Spinal cord (tissue), 9 donors: ENCODE measurements at regions not wholly inside any gene's neighbourhood (a gene's known extent, or its start where the extent isn't known, plus 50 kb on each side); places are given as distances from the start of the nearest gene placed in this dataset.

Experiments used
- DNase-seq, 6 donors: peaks; one replicate each; pipeline versions ENCODE4 v3.0.0 to v3.0.0-alpha.2; 2013 to 2015; ENCODE audit warnings: low spot score in 6 of 6, low read depth in 4 of 6
- H3K27ac ChIP-seq: one replicate; pipeline ENCODE4 v1.5.1; 2013; ENCODE audit warnings: low read depth, low read length, control low read depth
- H3K27me3 ChIP-seq: one replicate; pipeline ENCODE4 v1.6.1; 2013; ENCODE audit warnings: low read length; ENCODE audit not compliant: control insufficient read depth, insufficient read depth
- H3K36me3 ChIP-seq: one replicate; pipeline ENCODE4 v1.6.1; 2013; ENCODE audit warnings: low read length; ENCODE audit not compliant: control insufficient read depth, insufficient read depth
- H3K4me1 ChIP-seq: one replicate; pipeline ENCODE4 v1.6.1; 2013; ENCODE audit warnings: low read length; ENCODE audit not compliant: control insufficient read depth, insufficient read depth
- H3K4me3 ChIP-seq: one replicate; pipeline ENCODE4 v1.5.1; 2013; ENCODE audit warnings: low read depth, low read length, control low read depth
- H3K9me3 ChIP-seq: one replicate; pipeline ENCODE4 v1.6.1; 2013; ENCODE audit warnings: low read length; ENCODE audit not compliant: control insufficient read depth, insufficient read depth
- WGBS: methylation state at CpG from one replicate; pipeline ENCODE4 v1.1.5; 2013; ENCODE audit warnings: missing lambda C conversion rate; ENCODE audit not compliant: insufficient coverage; 5-methylcytosine and 5-hydroxymethylcytosine counted together
- donor health status: healthy.

- no peak overlapping the region for H3K27ac ChIP-seq
- no peaks in the 10 kb centered on the region for H3K27me3 ChIP-seq
- H3K4me3 ChIP-seq = no peak overlapping the region
- DNase-seq = no peak
- no peaks in the 10 kb centered on the region for H3K4me1 ChIP-seq
- no CpG with 5 or more reads among the region's 2 CpGs for WGBS
- H3K9me3 ChIP-seq = no peaks in the 10 kb centered on the region
- H3K36me3 ChIP-seq = no peaks in the 10 kb centered on the region
These were observed 155.3 kb upstream of the ABCA1 start for GRCh38 chr9:105083256-105083655.

- no peaks in the 10 kb centered on the region for H3K4me1 ChIP-seq
- no peaks in the 10 kb centered on the region for H3K36me3 ChIP-seq
- H3K27me3 ChIP-seq = no peaks in the 10 kb centered on the region
- 87% methylated on average over 3 of the region's 4 CpGs for WGBS
- H3K27ac ChIP-seq = no peak overlapping the region
- no peaks in the 10 kb centered on the region for H3K9me3 ChIP-seq
- DNase-seq = no peak
- no peak overlapping the region for H3K4me3 ChIP-seq
These were observed 156.2 kb upstream of the SLC44A1 start for GRCh38 chr9:105087910-105088898.

GRCh38 chr9:105089874-105090273 lies 154.6 kb upstream of the SLC44A1 start:
- Histone ChIP-seq H3K4me3 (no peak overlapping the region), H3K9me3 (no peaks in the 10 kb centered on the region), H3K36me3 (no peaks in the 10 kb centered on the region), H3K27me3 (no peaks in the 10 kb centered on the region), H3K27ac (no peak overlapping the region), H3K4me1 (no peaks in the 10 kb centered on the region)
- DNase-seq = no peak
- WGBS = 90% methylated on average over 2 of the region's 5 CpGs

- H3K4me3 ChIP-seq = no peak overlapping the region
- no peaks in the 10 kb centered on the region for H3K4me1 ChIP-seq
- DNase-seq = no peak
- 83% methylated on average over 1 of the region's 4 CpGs for WGBS
- no peak overlapping the region for H3K27ac ChIP-seq
- H3K27me3 ChIP-seq = no peaks in the 10 kb centered on the region
- no peaks in the 10 kb centered on the region for H3K9me3 ChIP-seq
- no peaks in the 10 kb centered on the region for H3K36me3 ChIP-seq
These were observed 153.3 kb upstream of the SLC44A1 start for GRCh38 chr9:105091004-105091640.

GRCh38 chr9:105093685-105094084 lies 150.8 kb upstream of the SLC44A1 start:
- no peak overlapping the region for H3K27ac ChIP-seq
- 90% methylated on average over 1 of the region's 1 CpG for WGBS
- H3K4me3 ChIP-seq = no peak overlapping the region
- no peak for DNase-seq
- no peaks in the 10 kb centered on the region for H3K9me3 ChIP-seq
- no peaks in the 10 kb centered on the region for H3K27me3 ChIP-seq
- no peaks in the 10 kb centered on the region for H3K4me1 ChIP-seq
- H3K36me3 ChIP-seq = no peaks in the 10 kb centered on the region

- H3K9me3 ChIP-seq = no peaks in the 10 kb centered on the region
- WGBS = 71% methylated on average over 1 of the region's 2 CpGs
- H3K4me1 ChIP-seq = no peaks in the 10 kb centered on the region
- no peak overlapping the region for H3K4me3 ChIP-seq
- H3K27ac ChIP-seq = no peak overlapping the region
- no peak for DNase-seq
- no peaks in the 10 kb centered on the region for H3K27me3 ChIP-seq
- no peaks in the 10 kb centered on the region for H3K36me3 ChIP-seq
These were observed 146.1 kb upstream of the SLC44A1 start for GRCh38 chr9:105098370-105098769.

- no peak for DNase-seq
- Histone ChIP-seq H3K27me3 (no peaks in the 10 kb centered on the region), H3K36me3 (no peaks in the 10 kb centered on the region), H3K4me3 (no peak overlapping the region), H3K27ac (no peak overlapping the region), H3K9me3 (no peaks in the 10 kb centered on the region), H3K4me1 (no peaks in the 10 kb centered on the region)
- no CpG with 5 or more reads among the region's 3 CpGs for WGBS
These were observed 140.7 kb upstream of the SLC44A1 start for GRCh38 chr9:105103776-105104175.

GRCh38 chr9:105114318-105114717 lies 130.1 kb upstream of the SLC44A1 start:
- Histone ChIP-seq H3K4me3 (no peak overlapping the region), H3K4me1 (peaks cover 23% of the 10 kb centered on the region), H3K27me3 (no peaks in the 10 kb centered on the region), H3K36me3 (no peaks in the 10 kb centered on the region), H3K27ac (no peak overlapping the region), H3K9me3 (no peaks in the 10 kb centered on the region)
- no peak for DNase-seq
- WGBS = 98% methylated on average over 4 of the region's 5 CpGs

- Histone ChIP-seq H3K27ac (no peak overlapping the region), H3K4me3 (no peak overlapping the region), H3K36me3 (no peaks in the 10 kb centered on the region), H3K27me3 (no peaks in the 10 kb centered on the region), H3K4me1 (peaks cover 28% of the 10 kb centered on the region), H3K9me3 (no peaks in the 10 kb centered on the region)
- no peak for DNase-seq
- 67% methylated on average over 7 of the region's 11 CpGs for WGBS
These were observed 129.3 kb upstream of the SLC44A1 start for GRCh38 chr9:105114964-105115728.
